GM19025 (cell line): ENCODE measurements at regions not wholly inside any gene's neighbourhood (a gene's known extent, or its start where the extent isn't known, plus 50 kb on each side); places are given as distances from the start of the nearest gene placed in this dataset.
"Not testable (repeated sequence)": the region's sequence is repeated elsewhere in the genome, so short reads cannot be mapped to it uniquely, and the experiment has no call there.

Experiments used
- ATAC-seq: cut with Tn5 transposase; IDR thresholded peaks from one replicate; pipeline ENCODE4 v1.9.1; 2021; ENCODE audit warnings: mild to moderate bottlenecking, low read depth, moderate library complexity; ENCODE audit not compliant: unreplicated experiment

- no peak for ATAC-seq
These were observed 74.6 kb downstream of the FEM1C start for GRCh38 chr5:115469904-115470516.

- no peak for ATAC-seq
These were observed 76.9 kb downstream of the FEM1C start for GRCh38 chr5:115467628-115468027.

GRCh38 chr5:115465431-115465830, 79.1 kb downstream of the FEM1C start:
- no peak for ATAC-seq

GRCh38 chr5:115463983-115464382, 80.6 kb downstream of the FEM1C start:
- ATAC-seq = no peak

- peak; percentile 32 for ATAC-seq
These were observed 82.9 kb downstream of the FEM1C start for GRCh38 chr5:115461506-115462290.

GRCh38 chr5:115461093-115461492, 83.5 kb downstream of the FEM1C start:
- no peak for ATAC-seq

- ATAC-seq = peak; percentile 71
These were observed 84.1 kb downstream of the FEM1C start for GRCh38 chr5:115460472-115460871.

- no peak for ATAC-seq
These were observed 84.7 kb downstream of the FEM1C start for GRCh38 chr5:115459855-115460341.

- no peak for ATAC-seq
These were observed 86.2 kb downstream of the FEM1C start for GRCh38 chr5:115458416-115458815.

GRCh38 chr5:115458003-115458409, 86.6 kb downstream of the FEM1C start:
- ATAC-seq = no peak

GRCh38 chr5:115457571-115457970, 87.0 kb downstream of the FEM1C start:
- ATAC-seq = no peak

GRCh38 chr5:115456539-115457040, 88.0 kb downstream of the FEM1C start:
- ATAC-seq = no peak

- no peak for ATAC-seq
These were observed 88.5 kb downstream of the FEM1C start for GRCh38 chr5:115456056-115456455.

GRCh38 chr5:115455301-115455707, 89.3 kb downstream of the FEM1C start:
- no peak for ATAC-seq

GRCh38 chr5:115453391-115454095, 91.0 kb downstream of the FEM1C start:
- no peak for ATAC-seq

- no peak for ATAC-seq
These were observed 91.9 kb downstream of the FEM1C start for GRCh38 chr5:115452536-115453235.

GRCh38 chr5:115452083-115452482, 92.5 kb downstream of the FEM1C start:
- no peak for ATAC-seq

GRCh38 chr5:115450741-115451140, 93.8 kb downstream of the FEM1C start:
- peak; percentile 78 for ATAC-seq

GRCh38 chr5:115448630-115449029, 95.9 kb downstream of the FEM1C start:
- ATAC-seq = not testable (repeated sequence)

- ATAC-seq = no peak
These were observed 103.7 kb downstream of the FEM1C start for GRCh38 chr5:115440782-115441451.
